HG02884 (cell line): ENCODE measurements at regions not wholly inside any gene's neighbourhood (a gene's known extent, or its start where the extent isn't known, plus 50 kb on each side); places are given as distances from the start of the nearest gene placed in this dataset.
"Not testable (repeated sequence)": the region's sequence is repeated elsewhere in the genome, so short reads cannot be mapped to it uniquely, and the experiment has no call there.

Experiments used
- ATAC-seq: cut with Tn5 transposase; IDR thresholded peaks from one replicate; pipeline ENCODE4 v1.9.1; 2021; ENCODE audit warnings: mild to moderate bottlenecking, moderate library complexity; ENCODE audit not compliant: unreplicated experiment

GRCh38 chr3:109982201-109982600 lies 644.9 kb upstream of the DPPA4 start:
- no peak for ATAC-seq

DNA sequence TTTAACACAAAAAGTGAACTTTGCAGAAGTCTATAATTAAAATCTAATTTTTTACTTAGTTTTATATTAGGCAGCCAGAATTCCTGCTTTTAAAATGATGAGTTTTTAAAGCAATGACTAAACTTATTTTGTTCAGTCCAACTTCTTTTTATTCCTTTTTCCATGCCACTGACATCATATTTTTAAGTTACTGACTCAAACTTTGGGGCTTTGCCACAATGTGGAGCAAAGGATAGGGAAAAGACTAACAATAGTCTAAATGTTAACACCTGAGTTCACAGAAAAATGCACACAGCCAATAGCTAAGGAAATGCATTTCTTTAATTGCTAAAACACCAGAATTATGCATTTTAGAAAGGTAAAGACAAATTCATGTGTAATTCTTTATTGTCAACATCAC lies 647.6 kb upstream of the DPPA4 start:
- no peak for ATAC-seq

GRCh38 chr3:109985943-109986555 lies 648.7 kb upstream of the DPPA4 start:
- ATAC-seq, result no peak

- no peak for ATAC-seq
These were observed 657.5 kb upstream of the DPPA4 start for GRCh38 chr3:109994853-109995252.

- ATAC-seq, result no peak
These were observed 658.0 kb upstream of the DPPA4 start for GRCh38 chr3:109995377-109995776.

DNA sequence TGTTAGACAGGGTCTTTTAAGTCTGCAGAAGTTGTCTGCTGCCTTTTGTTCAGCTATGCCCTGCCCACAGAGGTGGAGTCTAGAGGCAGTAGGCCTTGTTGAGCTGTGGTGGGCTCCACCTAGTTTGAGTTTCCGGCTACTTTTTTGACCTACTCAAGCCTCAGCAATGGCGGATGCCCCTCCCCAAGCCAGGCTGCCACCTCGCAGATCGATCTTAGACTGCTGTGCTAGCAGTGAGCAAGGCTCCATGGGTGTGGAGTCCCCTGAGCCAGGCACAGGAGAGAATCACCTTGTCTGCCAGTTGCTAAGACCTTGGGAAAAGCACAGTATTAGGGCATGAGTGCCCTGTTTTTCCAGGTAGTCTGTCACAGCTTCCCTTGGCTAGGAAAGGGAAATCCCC lies 664.6 kb upstream of the DPPA4 start:
- not testable (repeated sequence) for ATAC-seq

DNA sequence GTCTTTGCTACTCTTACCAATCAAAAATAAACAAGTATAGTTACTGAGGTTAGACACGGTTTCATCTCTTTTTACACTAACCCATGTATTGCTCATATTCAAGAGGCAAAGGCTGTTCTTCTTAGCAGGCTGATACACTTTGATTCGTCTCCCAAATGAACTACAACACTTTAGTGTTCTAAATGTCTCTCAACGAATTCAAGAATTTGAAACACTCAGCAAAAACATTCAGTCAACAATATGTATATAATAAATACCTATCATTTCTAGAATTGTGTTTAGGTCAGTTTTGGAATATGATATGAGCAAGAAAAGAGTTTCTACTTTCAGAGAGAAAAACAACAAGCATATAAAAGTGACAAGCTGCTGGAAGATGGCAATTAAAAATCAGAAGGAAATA lies 669.6 kb upstream of the DPPA4 start:
- ATAC-seq, result no peak

DNA sequence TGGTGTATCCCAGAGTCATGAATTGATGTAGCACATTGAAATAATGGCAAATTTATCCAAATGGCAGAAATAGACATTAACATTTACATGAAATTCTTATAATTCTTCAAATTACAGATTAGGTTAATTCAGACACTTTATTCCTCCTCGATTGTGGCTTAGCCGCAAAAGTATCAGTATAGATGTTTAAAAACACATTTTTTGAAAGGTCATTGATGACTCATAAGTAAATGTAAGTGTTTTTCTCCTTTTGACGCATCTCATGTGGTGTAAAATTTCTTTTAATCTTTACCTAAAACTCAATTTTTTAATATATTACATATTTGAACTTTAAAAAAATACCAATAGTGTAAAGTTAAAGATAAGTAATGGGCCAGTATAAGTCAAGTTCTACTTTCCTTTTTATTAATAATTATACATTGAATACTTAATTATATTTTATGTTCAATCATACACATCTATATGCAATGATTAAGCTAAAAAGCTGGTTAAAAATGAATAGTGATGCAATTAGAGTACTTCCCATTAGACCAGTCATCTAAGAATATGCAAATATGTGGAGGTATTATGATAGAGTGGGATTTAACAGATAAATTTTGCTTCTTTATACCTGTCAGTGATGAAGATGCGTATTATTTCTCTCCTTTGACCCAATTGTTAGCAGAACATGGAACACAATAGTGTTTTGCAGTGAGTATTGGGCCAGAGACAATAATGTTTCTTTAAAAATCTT lies 678.1 kb upstream of the DPPA4 start:
- no peak for ATAC-seq

DNA sequence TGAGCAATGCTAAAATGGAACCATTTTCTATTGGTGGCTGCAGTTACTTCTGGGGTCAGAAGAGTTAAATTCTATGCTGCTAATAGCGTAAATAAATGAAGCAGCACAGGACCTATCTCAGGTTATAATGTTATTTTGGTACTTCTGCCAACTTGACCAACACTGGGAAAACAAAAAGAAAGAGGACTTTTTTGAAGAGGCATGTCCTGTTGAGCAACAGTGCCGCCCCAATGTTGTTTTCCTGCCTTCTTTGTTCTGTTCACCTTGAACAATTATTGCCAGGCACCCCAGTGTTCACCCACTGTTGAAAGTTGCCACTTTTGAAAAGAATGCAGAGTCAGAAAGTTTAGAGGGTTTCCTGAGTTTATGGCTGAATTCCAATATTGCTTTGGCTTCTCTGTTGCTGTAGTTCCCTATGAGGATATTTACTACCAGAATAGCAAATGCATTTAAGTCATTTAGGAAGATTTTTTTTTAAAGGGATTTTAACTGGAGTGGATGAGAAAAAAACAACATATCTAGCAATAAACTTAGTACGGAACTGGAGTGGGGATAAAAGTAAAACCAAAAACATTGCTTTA lies 679.0 kb upstream of the DPPA4 start:
- ATAC-seq, result no peak

DNA sequence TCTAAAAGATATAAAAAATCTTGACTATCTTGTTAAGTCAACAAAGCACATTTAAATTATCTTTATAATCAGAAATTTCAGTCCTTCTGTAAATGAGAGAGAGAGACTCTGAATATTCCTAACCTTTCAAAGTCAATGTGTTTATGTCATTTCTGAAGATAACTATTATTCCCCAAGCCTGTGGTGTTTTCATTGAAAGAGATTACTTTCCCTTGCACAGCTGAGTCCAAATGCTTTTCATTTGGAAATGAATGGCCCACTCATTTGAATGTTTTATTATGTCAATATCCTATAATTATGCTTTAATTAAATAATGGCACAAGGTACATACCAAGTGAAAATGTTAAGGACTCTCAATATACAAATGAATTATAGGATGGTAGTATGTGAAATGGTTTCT lies 680.0 kb upstream of the DPPA4 start:
- no peak for ATAC-seq

DNA sequence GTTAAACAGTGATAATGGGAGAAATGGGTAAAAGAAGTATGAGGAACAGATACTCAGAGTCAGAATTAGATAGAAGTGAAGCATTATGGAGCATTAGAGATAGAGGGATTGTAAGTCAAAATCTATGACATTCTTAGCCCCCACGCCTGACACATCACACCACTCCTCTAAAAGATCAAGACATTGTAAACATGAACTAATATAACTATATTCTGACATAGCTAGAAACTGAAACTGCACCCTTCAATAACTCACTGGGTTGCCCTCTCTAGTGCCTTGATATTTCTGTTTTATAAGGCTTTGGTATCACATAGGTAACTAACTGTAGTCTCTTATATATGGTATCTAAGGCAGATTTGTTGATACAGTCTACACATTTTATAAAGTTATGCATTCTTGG lies 684.3 kb upstream of the DPPA4 start:
- no peak for ATAC-seq

GRCh38 chr3:110023022-110023421 lies 685.7 kb upstream of the DPPA4 start:
- ATAC-seq, result not testable (repeated sequence)

DNA sequence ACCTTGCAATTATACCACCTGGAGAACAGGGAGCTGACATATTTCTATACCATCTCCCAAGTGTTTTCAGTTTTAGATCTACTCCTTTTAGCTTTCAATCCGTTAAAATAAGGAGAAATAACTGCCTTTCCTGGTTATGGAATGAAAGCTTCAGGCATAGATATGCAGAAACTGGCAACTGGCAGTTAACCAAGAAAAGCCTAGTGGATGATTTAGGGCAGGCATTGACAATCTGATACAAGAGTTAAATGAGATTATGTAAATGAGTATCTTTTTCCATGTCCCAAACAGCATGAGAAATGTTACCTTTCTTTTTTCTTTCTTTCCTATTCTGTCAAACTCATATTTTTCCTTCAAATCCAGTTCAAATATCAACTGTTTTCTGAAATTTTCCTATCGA lies 689.1 kb upstream of the DPPA4 start:
- ATAC-seq, result no peak

GRCh38 chr3:110027446-110028080 lies 690.2 kb upstream of the DPPA4 start:
- no peak for ATAC-seq

DNA sequence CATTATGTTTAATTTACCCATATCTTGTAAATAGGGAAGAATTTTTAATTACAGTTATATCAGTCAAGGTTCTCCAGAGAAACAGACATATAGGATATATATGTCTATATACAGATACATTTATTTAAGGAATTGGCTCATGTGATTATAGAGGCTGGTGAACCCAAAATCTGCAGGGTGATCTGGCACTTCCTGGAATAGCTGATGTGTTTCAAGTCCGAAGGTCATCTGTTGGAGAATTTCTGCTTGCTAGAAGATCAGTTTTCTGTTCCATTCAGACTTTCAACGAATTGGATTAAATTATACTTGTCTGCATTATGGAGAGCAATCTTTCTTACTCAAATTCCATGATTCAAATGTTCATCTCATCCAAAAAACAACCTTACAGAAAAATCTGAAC lies 694.6 kb upstream of the DPPA4 start:
- ATAC-seq, result no peak

GRCh38 chr3:110059431-110059830 lies 722.1 kb upstream of the DPPA4 start:
- no peak for ATAC-seq

- ATAC-seq, result no peak
These were observed 725.4 kb upstream of the DPPA4 start for GRCh38 chr3:110062716-110063115.

- no peak for ATAC-seq
These were observed 725.8 kb upstream of the DPPA4 start for GRCh38 chr3:110063178-110063577.

GRCh38 chr3:110066206-110066605 lies 728.9 kb upstream of the DPPA4 start:
- ATAC-seq, result no peak

DNA sequence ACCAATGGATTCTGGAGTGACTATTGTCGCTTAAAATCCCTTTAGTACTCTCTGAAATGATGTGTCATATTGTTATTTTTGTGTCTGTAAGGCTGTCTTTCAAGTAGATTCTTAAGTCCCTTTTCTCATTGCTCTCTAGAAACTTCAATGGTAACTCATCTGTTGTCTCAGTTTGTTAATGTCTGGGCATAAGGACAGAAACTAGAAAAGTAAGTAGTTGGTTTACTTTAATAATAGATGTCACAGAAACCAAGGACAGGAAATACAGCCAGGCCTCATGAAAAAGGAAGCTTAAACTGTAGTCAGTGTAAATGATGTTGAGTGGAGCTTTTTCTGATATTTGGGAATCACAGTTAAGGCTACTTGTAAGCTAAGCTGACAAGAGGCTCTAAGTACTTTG lies 730.2 kb upstream of the DPPA4 start:
- ATAC-seq, result no peak

GRCh38 chr3:110069761-110070160 lies 732.4 kb upstream of the DPPA4 start:
- ATAC-seq, result no peak
